GM21576 (cell line): ENCODE measurements at regions not wholly inside any gene's neighbourhood (a gene's known extent, or its start where the extent isn't known, plus 50 kb on each side); places are given as distances from the start of the nearest gene placed in this dataset.

Source experiments
- ATAC-seq: cut with Tn5 transposase; IDR thresholded peaks from one replicate; pipeline ENCODE4 v1.9.1; 2021; ENCODE audit warnings: mild to moderate bottlenecking, moderate library complexity; ENCODE audit not compliant: unreplicated experiment

GRCh38 chr14:82511399-82511798, 977.7 kb upstream of the SEL1L start:
- no peak for ATAC-seq

- ATAC-seq, result no peak
Measured at GRCh38 chr14:82520765-82521164, 987.1 kb upstream of the SEL1L start.

- no peak for ATAC-seq
Measured at GRCh38 chr14:82521191-82521590, 987.5 kb upstream of the SEL1L start.

- no peak for ATAC-seq
Measured at GRCh38 chr14:82528016-82528415, 994.4 kb upstream of the SEL1L start.

- no peak for ATAC-seq
Measured at GRCh38 chr14:82533351-82533750, 999.7 kb upstream of the SEL1L start.

GRCh38 chr14:82536566-82536965, 1002.9 kb upstream of the SEL1L start:
- no peak for ATAC-seq

GRCh38 chr14:82537831-82538230, 1004.2 kb upstream of the SEL1L start:
- ATAC-seq, result no peak

GRCh38 chr14:82546401-82546800, 1012.7 kb upstream of the SEL1L start:
- no peak for ATAC-seq

GRCh38 chr14:82549306-82549990, 1015.8 kb upstream of the SEL1L start:
- no peak for ATAC-seq

- ATAC-seq, result no peak
Measured at GRCh38 chr14:82562881-82563280, 1029.2 kb upstream of the SEL1L start.

- no peak for ATAC-seq
Measured at GRCh38 chr14:82565825-82566224, 1032.2 kb upstream of the SEL1L start.

GRCh38 chr14:82587226-82587625, 1053.6 kb upstream of the SEL1L start:
- ATAC-seq, result no peak

- ATAC-seq, result no peak
Measured at GRCh38 chr14:82595466-82595865, 1061.8 kb upstream of the SEL1L start.

GRCh38 chr14:82602794-82603193, 1069.1 kb upstream of the SEL1L start:
- no peak for ATAC-seq

GRCh38 chr14:82604819-82605218, 1071.2 kb upstream of the SEL1L start:
- no peak for ATAC-seq

GRCh38 chr14:82621881-82622450, 1088.3 kb upstream of the SEL1L start:
- no peak for ATAC-seq

GRCh38 chr14:82626156-82627066, 1092.8 kb upstream of the SEL1L start:
- no peak for ATAC-seq

- no peak for ATAC-seq
Measured at GRCh38 chr14:82635915-82636314, 1102.3 kb upstream of the SEL1L start.

GRCh38 chr14:82636426-82636825, 1102.8 kb upstream of the SEL1L start:
- no peak for ATAC-seq

GRCh38 chr14:82641050-82641540, 1107.4 kb upstream of the SEL1L start:
- ATAC-seq, result no peak

- ATAC-seq, result no peak
Measured at GRCh38 chr14:82642425-82642824, 1108.8 kb upstream of the SEL1L start.
